Smooth muscle cell (in vitro differentiated cells): ENCODE measurements at regions not wholly inside any gene's neighbourhood (a gene's known extent, or its start where the extent isn't known, plus 50 kb on each side); places are given as distances from the start of the nearest gene placed in this dataset.
A peak's percentile ranks its signal among the peaks of the same experiment; 100 is the strongest.

Experiments
- DNase-seq: peaks from one replicate; lab custom pipeline; 2025; ENCODE audit not compliant: unreplicated experiment; lab: John Stamatoyannopoulos, UW
- H2AFZ ChIP-seq: fragments of 200-600 bp; sonication (generic); 2 replicates; pipeline ENCODE4 v1.6.0; 2016; ENCODE audit warnings: antibody characterized with exemption, low read depth, mild to moderate bottlenecking
- H3F3A ChIP-seq: fragments of 200-600 bp; sonication (generic); 2 replicates; pipeline ENCODE4 v1.6.0; 2017; ENCODE audit warnings: antibody characterized with exemption, low read depth
- H3K27ac ChIP-seq: fragments of 200-600 bp; sonication (generic); 2 replicates; pipeline ENCODE4 v1.5.1; 2016; ENCODE audit warnings: low read depth, mild to moderate bottlenecking
- H3K27me3 ChIP-seq: fragments of 200-600 bp; sonication (generic); 2 replicates; pipeline ENCODE4 v1.6.1; 2016; ENCODE audit warnings: low read depth, mild to moderate bottlenecking
- H3K36me3 ChIP-seq: fragments of 200-600 bp; sonication (generic); 2 replicates; pipeline ENCODE4 v1.5.1; 2016; ENCODE audit warnings: low read depth
- H3K4me1 ChIP-seq: fragments of 200-600 bp; sonication (generic); 2 replicates; pipeline ENCODE4 v1.5.1; 2016; ENCODE audit warnings: low read depth
- H3K4me2 ChIP-seq: fragments of 200-600 bp; sonication (generic); 2 replicates; pipeline ENCODE4 v1.6.0; 2016; ENCODE audit warnings: mild to moderate bottlenecking
- H3K4me3 ChIP-seq: fragments of 200-600 bp; sonication (generic); 2 replicates; pipeline ENCODE4 v1.5.1; 2016; ENCODE audit warnings: mild to moderate bottlenecking
- H3K79me2 ChIP-seq: fragments of 200-600 bp; sonication (generic); 2 replicates; pipeline ENCODE4 v1.6.0; 2016; ENCODE audit warnings: low read depth, mild to moderate bottlenecking
- H3K9ac ChIP-seq: fragments of 200-600 bp; sonication (generic); 2 replicates; pipeline ENCODE4 v1.6.0; 2016; ENCODE audit warnings: low read depth
- H3K9me3 ChIP-seq: fragments of 200-600 bp; sonication (generic); replicated peaks from 2 replicates; pipeline ENCODE4 v1.5.1; 2016; ENCODE audit warnings: low read depth
- H4K20me1 ChIP-seq: fragments of 200-600 bp; sonication (generic); 2 replicates; pipeline ENCODE4 v1.6.0; 2016; ENCODE audit warnings: low read depth
- CTCF ChIP-seq: fragments of 200-600 bp; sonication (generic); IDR thresholded peaks from 2 replicates; pipeline ENCODE4 v1.5.1; 2017; ENCODE audit warnings: borderline replicate concordance, mild to moderate bottlenecking, antibody characterized with exemption; ENCODE audit not compliant: insufficient read depth, poor library complexity, severe bottlenecking
- WGBS: methylation state at CpG from one replicate; pipeline ENCODE4 v1.1.7; 2016; ENCODE audit warnings: low lambda C conversion rate; 5-methylcytosine and 5-hydroxymethylcytosine counted together

DNA sequence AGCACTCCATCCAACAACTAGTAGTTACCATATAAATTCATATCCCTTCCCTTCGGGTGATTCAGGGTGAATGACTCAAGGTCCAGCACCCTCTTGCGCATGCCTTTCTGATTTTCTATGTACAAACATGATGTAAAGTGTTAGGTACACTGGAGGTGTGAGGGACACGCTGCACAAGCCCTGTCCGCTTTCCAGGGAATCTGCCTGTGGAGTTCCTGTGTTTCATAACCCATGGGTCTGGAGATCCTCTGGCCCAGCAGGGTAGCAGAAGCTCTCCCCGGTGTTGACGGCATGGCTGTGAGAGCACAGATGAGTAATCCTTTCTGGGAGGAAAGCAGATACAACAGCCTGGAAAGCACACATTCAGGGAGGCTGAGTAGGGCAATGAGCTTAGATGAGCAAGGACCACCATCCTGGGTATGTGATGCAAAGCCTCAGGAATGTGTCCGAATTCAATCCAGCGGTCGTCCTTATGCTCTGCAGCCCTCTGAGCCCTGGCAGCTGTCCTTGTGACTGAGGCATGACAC is 142.9 kb upstream of the TP63 start:
- H3K4me2 ChIP-seq: peak overlapping the region; percentile 27
- no peaks in the 10 kb centered on the region for H3K79me2 ChIP-seq
- no peak for TF ChIP-seq CTCF
- no peak overlapping the region for H3K27ac ChIP-seq
- no peaks in the 10 kb centered on the region for H3F3A ChIP-seq
- H3K9ac ChIP-seq: no peak overlapping the region
- H3K27me3 ChIP-seq: no peaks in the 10 kb centered on the region
- H4K20me1 ChIP-seq: no peaks in the 10 kb centered on the region
- no peaks in the 10 kb centered on the region for H3K4me1 ChIP-seq
- no peak overlapping the region for H2AFZ ChIP-seq
- no peaks in the 10 kb centered on the region for H3K36me3 ChIP-seq
- peak; percentile 2 for DNase-seq
- WGBS: 30% methylated on average over 9 of the region's 9 CpGs
- no peaks in the 10 kb centered on the region for H3K9me3 ChIP-seq
- H3K4me3 ChIP-seq: no peak overlapping the region

GRCh38 chr3:189490337-189490736 is 140.9 kb upstream of the TP63 start:
- Histone ChIP-seq H3K9ac (no peak overlapping the region), H2AFZ (no peak overlapping the region), H3K36me3 (no peaks in the 10 kb centered on the region), H3K4me2 (no peak overlapping the region), H3K27ac (no peak overlapping the region), H3F3A (no peaks in the 10 kb centered on the region), H3K4me1 (no peaks in the 10 kb centered on the region), H3K9me3 (no peaks in the 10 kb centered on the region), H3K79me2 (no peaks in the 10 kb centered on the region), H3K27me3 (no peaks in the 10 kb centered on the region), H4K20me1 (no peaks in the 10 kb centered on the region), H3K4me3 (no peak overlapping the region)
- DNase-seq: no peak
- no peak for TF ChIP-seq CTCF
- 73% methylated on average over 1 of the region's 1 CpG for WGBS

GRCh38 chr3:189490749-189491148 is 140.4 kb upstream of the TP63 start:
- Histone ChIP-seq H3K79me2 (no peaks in the 10 kb centered on the region), H3F3A (no peaks in the 10 kb centered on the region), H4K20me1 (no peaks in the 10 kb centered on the region), H3K27ac (no peak overlapping the region), H3K4me1 (no peaks in the 10 kb centered on the region), H3K36me3 (no peaks in the 10 kb centered on the region), H3K4me2 (no peak overlapping the region), H3K4me3 (no peak overlapping the region), H2AFZ (no peak overlapping the region), H3K9ac (no peak overlapping the region), H3K9me3 (no peaks in the 10 kb centered on the region), H3K27me3 (no peaks in the 10 kb centered on the region)
- 33% methylated on average over 3 of the region's 3 CpGs for WGBS
- TF ChIP-seq CTCF: no peak
- DNase-seq: no peak

- Histone ChIP-seq H3K9ac (no peak overlapping the region), H3K9me3 (no peaks in the 10 kb centered on the region), H3K27ac (no peak overlapping the region), H3K4me2 (no peak overlapping the region), H4K20me1 (no peaks in the 10 kb centered on the region), H3K4me1 (no peaks in the 10 kb centered on the region), H3K79me2 (no peaks in the 10 kb centered on the region), H3K4me3 (no peak overlapping the region), H2AFZ (no peak overlapping the region), H3F3A (no peaks in the 10 kb centered on the region), H3K36me3 (no peaks in the 10 kb centered on the region), H3K27me3 (no peaks in the 10 kb centered on the region)
- 78% methylated on average over 4 of the region's 4 CpGs for WGBS
- DNase-seq: no peak
- no peak for TF ChIP-seq CTCF
Observed at GRCh38 chr3:189491831-189492230, 139.4 kb upstream of the TP63 start.
